AG09309 (cell line): ENCODE measurements at regions not wholly inside any gene's neighbourhood (a gene's known extent, or its start where the extent isn't known, plus 50 kb on each side); places are given as distances from the start of the nearest gene placed in this dataset.

Source experiments
- DNase-seq: peaks from one replicate; pipeline ENCODE4 v3.0.0-alpha.2; 2010; ENCODE audit warnings: low read depth
- H3K4me3 ChIP-seq: 2 replicates; pipeline ENCODE4 v1.5.1; 2011; ENCODE audit warnings: mild to moderate bottlenecking, low read depth, low read length, moderate library complexity; ENCODE audit not compliant: control insufficient read depth
- CTCF ChIP-seq: IDR thresholded peaks from 2 replicates; pipeline ENCODE4 v1.5.1; 2011; ENCODE audit warnings: mild to moderate bottlenecking, low read depth, low read length, inconsistent platforms; ENCODE audit not compliant: insufficient read depth, control insufficient read depth; ENCODE audit errors: missing control alignments

DNA sequence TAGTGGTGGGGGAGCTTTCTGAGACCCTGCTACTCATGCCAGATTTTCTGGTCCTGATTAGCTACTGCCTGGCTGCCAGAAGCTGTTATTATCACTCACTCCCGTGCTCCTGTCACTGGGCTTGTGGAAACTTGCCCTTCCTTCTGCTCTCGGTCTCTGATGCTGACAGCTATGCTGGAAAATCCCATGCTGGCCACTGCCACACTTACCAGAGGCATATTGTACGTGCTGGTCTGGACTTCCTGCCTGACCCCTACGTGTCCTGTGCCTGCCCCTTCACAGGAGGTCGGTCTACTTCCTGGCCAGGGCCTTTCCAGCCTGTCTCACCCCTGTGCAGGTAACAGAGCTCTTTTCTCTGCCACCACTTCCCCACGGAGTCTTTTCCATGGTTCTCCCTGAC lies 149.4 kb upstream of the PLEKHG7 start:
- TF ChIP-seq CTCF: no peak

DNA sequence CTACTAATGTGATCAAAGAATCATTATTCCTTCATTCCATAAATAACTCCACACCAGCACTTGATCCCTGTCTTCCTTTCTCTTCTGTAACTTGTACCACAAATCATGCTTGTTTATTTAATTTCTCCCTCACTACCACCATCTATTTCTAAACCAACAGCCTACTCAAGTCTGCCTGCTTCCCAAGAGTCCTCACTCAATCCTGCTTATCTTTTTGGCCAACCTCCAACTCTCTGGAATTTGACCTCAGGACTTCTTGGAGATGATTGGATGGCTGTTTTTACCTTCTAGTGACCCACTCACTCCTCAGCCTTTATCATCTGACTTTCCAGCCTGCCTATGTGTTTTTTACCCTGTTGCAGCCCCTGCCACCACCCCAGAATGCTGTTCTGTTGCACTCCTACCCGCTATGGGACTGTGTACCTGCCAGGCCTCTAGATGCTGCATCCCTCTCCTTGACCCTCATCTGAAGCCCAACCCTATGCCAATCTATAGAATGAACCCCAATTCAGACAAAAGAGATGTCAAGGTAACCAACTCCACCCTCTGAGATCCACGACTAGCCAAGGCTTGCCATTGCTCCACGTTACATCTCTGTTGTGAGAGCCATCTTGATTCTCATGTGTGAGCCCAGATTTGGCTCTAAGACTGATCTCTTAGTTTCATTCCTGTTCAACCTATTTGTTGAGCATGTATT lies 150.2 kb upstream of the PLEKHG7 start:
- no peak for TF ChIP-seq CTCF
- no peak for DNase-seq

More for the DNA sequence above, 149.4 kb upstream of the PLEKHG7 start:
- no peak for DNase-seq
- no peak overlapping the region for H3K4me3 ChIP-seq

DNA sequence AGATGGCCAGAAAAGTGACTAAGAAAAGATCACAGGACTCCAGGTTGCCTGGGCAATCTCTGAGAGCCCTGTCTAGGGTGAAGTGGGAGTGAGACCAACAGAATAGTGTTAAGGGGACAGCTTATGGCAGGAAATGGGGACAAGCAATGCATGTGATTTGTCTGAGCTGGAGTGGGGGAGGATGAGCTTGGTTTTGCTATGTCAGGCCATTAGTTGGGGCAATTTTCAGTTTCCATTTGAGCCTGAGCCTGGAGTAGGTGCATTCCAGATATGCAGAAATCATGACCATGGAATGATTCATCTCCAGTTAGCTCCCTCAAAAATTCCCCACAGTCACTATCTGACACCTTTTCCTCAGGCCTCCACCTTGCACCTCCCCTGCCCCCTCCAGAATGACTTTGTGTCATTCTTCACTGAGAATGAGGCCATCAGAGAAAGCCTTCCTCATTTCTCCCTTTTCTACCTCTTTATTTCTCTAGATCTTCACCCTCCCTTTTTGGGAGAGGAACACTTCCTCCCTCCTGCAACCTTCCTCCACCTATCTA lies 150.9 kb upstream of the PLEKHG7 start:
- no peak overlapping the region for H3K4me3 ChIP-seq
- TF ChIP-seq CTCF: no peak
- DNase-seq: no peak

More for the DNA sequence above, 150.2 kb upstream of the PLEKHG7 start:
- no peak overlapping the region for H3K4me3 ChIP-seq

GRCh38 chr12:92551210-92551609 lies 151.6 kb upstream of the PLEKHG7 start:
- no peak for TF ChIP-seq CTCF

GRCh38 chr12:92550661-92551060 lies 152.1 kb upstream of the PLEKHG7 start:
- no peak for TF ChIP-seq CTCF

More at GRCh38 chr12:92551210-92551609, 151.6 kb upstream of the PLEKHG7 start:
- H3K4me3 ChIP-seq: no peak overlapping the region
- DNase-seq: no peak

DNA sequence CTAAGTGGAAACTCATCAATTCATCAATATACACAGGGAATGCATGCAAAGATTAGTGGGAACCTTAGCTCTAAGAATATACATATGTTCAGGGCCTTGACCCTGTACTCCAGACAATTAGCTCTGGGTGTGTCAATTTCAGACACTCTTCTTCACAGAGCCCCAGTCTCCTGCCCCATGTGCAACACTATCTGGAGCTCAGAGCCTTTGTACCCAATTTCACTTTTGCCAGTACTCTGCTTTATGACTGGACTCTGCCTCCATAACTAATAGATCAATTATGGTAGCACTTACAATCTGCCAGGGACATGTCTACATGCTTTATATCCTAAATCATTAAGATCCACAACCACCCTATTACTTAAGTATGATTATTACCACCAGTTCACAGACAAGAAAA lies 152.5 kb upstream of the PLEKHG7 start:
- no peak for TF ChIP-seq CTCF
- no peak overlapping the region for H3K4me3 ChIP-seq
- DNase-seq: no peak

More at GRCh38 chr12:92550661-92551060, 152.1 kb upstream of the PLEKHG7 start:
- no peak for DNase-seq
- no peak overlapping the region for H3K4me3 ChIP-seq
